ENCODE measurements at regions not wholly inside any gene's neighbourhood (a gene's known extent, or its start where the extent isn't known, plus 50 kb on each side); places are given as distances from the start of the nearest gene placed in this dataset.
"Not testable (repeated sequence)": the region's sequence is repeated elsewhere in the genome, so short reads cannot be mapped to it uniquely, and the experiment has no call there.

DNA sequence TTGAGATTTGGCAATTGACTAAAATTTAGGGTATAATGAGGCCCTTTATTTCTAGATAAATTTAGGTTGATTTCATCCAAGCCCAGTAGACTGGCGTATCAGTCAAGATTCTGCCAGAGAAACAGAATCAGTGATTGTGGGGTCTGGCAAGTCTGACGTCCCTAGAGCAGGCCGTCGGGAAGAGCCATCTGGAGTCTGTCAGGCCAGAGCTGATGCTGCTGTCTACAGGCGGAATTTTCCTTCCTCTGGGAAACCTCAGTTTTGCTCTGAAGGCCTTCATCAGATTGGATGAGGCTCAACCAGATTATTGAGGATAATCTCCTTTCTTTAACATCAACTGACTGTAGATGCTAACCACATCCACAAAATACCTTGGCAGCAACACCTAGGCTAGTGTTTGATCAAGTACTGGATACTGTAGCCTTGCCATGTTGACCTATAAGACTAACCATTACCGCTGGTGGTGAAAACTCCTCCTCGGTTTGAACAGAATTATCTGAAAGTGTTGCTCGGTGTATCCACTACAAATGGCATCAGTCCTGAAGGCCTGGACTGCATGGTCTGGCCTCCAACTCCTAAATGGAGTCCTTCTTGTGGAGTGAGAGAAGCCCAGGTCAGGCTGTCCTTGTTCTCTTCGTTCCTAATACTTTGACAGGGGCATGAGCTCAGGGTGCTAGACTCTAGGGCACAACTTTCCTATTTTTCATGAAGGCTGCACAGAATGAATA, 83.2 kb upstream of the ANKH start:
- no peak for DNase-seq (ENCODE audit: low read depth in 4 of 4, low spot score in 3 of 4)

DNA sequence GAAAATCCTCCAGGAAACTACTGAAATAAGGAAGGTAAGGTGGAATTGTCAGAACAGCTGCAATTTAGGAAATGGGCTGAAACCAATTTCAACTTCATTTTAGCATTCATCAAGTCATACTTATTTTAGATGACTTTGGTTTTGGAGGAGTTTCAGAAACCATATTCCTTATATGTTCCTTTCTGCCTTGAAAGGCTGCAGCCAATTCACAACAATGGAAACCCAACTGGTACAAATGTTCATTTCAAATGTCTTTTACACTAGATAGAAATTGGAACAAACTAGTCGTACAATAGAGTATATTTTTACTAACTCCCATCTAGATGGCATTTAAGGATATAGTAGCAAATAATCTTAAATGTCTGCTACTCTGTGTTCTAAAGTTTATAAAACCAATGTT, 82.6 kb upstream of the ANKH start:
- DNase-seq (ENCODE audit: low read depth in 4 of 4, low spot score in 3 of 4): no peak

DNA sequence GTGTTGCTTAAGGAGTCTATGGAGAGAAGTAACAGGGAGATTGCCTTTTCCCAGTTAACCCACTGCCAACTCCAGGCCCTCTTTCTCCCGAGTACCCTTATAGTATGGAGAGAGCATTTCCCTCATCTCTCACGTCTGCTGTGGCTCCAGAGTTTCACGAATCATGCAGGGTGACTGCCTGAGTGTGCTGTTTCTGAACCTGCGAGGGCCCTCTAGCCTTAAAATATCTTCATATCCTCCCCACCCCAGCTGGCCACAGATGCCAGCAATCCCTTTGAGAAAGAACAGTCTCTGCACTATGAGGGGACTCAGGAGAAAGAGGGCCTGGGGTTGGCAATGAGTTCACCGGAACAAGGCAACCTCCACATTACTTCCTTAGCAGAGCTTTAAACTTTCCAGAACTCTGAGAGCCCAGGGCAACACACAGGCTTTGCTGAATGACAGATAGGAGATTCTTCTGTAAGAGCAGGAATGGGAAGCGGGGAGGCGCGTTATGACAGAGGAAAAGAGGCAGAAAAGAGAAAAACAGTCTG, 81.6 kb upstream of the ANKH start:
- no peak for DNase-seq (ENCODE audit: low read depth in 4 of 4, low spot score in 3 of 4)

DNA sequence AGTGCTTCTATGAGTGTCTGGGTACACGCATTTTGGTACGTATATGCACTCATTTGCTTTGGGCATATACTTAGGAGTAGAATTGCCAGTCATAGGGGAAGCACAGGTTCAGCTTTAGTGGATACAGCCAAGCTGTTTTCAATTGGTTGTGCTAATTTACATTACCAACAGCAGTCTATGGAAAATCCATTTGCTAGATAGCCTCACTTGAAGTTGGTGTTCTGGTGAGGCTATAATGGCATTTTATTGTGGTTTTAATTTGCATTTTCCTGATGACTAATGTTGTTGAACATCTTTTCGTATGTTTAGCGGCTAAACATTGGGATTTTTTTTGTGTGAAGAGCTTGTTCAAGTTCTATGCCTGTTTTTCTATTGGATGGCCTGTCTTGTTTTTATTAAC, 76.8 kb upstream of the ANKH start:
- no peak for DNase-seq (ENCODE audit: low read depth in 4 of 4, low spot score in 3 of 4)

DNA sequence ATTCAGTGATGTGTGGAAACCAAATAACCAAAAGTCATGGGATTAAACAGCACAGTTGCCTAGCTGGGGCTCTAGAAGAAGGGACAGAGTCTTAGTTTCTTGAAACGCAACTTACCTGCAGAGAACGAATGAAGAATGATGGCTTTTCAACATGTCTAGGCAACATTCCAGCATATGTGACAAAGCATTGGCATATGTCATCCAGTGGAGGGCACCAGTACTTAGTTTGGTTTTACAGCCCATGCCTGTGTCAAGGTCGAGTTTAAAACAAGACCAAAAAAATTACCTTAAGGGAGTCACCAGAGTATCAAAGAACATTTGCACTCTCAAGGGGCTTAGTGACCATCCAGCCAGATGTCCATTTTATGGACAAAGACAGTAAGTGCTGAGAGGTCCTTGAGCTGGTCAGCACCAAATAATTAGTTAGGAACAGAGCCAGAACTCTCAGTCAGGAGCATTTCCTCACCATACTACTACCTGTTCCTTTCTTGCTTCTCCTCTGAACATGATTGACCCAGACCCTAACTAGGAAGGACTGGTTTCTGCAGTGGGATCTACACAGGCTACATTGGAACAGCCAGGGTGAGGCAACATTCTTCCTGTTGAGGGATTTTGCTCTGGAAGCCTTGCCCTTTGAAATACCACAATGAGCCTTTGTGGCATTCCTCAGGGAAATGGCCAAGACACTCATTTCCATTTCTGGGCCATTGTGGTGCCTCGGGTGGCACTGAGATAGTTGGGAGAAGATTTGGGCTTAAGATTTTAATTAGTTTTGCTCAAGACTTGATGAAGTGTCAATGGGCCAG, 75.4 kb upstream of the ANKH start:
- no peak for DNase-seq (ENCODE audit: low read depth in 4 of 4, low spot score in 3 of 4)

DNA sequence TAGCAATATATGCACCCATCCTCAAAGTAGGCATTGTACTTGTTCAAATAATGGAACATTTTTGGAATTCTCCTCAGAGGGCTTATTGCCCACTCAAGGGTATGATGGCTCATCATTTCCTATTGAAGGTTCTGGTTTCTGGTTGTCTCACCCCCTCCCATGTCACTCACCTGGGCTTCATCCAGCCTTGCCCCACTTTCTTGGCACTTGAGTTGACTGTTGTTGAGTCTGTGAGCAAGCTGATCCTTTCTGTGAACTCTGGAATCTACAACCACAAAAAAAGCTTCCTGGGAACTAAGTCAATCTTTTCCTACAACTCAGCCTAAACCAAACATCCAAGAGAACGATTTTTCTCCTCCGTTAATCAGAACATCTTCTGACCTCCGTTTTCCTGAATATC, 73.9 kb upstream of the ANKH start:
- DNase-seq (ENCODE audit: low read depth in 4 of 4, low spot score in 3 of 4): no peak

DNA sequence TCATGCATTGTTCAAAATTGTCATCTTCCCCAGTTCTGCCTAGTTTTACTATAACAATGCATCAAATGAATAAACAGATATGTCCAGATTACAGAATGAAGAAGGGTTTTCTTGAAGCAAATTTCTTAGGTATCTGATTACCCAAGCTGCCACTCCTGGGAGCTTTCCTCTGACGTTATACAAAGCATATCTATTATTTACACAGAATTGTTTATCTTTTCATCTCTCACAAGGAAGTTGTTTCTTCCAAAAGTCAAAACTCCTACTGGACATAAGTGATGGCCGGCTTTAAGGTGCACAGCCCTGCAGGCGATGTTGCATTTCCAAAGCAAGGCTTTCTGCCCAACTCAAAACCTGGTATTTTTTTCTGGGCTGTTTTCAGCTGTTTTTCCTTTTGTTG, 73.4 kb upstream of the ANKH start:
- no peak for DNase-seq (ENCODE audit: low read depth in 4 of 4, low spot score in 3 of 4)

DNA sequence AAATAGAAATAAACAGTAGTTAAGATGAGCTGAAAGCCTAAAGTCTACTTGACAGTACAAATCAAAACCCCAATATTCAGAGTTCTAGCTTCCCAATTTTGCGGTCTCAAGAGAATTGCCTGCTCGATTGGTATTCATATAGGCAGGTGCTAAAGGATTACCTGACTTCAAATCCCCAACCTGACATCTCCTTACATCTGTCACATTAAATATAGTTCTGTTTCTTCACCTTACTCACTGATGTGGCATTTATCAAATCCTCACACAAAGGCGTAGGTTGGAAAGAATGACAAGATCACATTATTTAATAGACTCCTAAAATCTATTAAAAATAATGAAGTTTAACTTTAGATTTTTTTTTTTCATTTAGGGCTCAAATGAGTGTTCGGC, 72.8 kb upstream of the ANKH start:
- DNase-seq (ENCODE audit: low read depth in 4 of 4, low spot score in 3 of 4): no peak

DNA sequence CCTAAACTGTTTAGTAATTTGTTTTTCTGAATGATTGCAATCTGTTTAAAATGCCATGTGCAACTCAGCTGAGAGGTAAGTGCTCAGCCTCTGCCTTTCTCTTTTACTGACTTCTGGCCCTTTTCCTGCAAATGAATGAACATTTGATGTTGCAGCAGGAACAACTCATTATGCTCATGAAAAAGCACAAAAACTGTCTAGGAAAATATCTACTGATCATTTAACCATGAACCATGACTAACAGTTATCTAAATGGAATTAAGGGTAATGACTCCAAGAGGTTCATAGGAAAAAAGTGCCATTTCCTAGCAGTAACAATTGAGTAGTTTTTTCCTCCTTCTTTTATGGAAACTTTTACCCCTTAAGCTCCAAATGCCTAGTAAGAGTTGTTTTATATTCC, 70.6 kb upstream of the ANKH start:
- no peak for DNase-seq (ENCODE audit: low read depth in 4 of 4, low spot score in 3 of 4)

DNA sequence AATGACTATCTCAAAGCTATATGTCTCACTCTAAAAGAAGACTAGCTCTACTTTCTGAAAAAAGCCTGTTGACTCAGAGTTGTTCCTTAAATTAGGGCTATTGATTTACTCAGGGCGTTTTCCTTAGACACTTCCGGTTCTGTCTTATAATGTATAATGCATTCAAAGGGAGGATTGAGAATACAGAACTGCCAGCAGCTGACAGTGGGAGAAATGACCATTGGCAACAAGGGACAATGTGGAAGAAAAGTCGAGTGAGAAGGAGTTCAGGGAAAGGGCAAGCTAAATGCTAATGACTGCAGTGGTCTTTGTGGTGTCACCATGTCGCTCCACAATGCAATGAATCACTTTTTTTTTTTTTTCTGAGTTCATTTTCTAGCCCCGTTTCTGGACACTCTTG, 65.7 kb upstream of the ANKH start:
- DNase-seq (ENCODE audit: low read depth in 4 of 4, low spot score in 3 of 4): no peak

DNA sequence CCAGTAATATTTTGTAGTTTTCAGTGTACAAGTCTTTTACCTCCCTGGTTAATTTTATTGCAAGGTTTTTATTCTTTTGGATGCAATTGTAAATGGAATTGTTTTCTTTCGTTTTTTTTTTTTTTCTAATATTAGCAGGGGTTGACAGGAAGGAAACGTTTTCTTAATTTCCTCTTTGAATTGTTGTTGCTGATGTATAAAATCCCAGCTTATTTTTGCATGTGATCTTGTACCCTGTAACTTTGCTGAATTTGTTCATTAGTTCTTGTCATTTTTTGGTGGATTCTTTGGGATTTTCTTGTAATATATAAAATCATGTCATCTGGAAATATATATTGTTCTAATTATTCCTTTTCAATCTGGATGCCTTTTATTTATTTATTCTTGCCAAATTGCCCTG, 65.0 kb upstream of the ANKH start:
- no peak for DNase-seq (ENCODE audit: low read depth in 4 of 4, low spot score in 3 of 4)

DNA sequence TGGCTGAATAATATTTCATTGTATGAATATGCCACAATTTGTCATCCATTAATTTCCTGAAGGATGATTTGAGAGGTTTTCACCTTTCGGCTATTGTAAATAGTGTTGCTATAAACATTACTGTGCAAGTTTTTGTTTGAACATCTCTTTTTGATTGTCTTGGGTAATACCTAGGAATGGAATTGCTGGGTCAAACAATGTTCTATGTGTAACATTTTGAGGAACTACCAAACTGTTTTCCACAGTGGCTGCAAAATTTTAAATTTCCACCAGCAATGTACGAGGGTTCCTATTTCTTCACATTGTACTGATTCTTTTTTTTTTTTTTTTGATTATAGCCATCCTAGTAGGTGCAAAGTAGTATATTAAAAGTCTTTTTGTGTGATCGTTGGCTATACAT, 63.8 kb upstream of the ANKH start:
- no peak for DNase-seq (ENCODE audit: low read depth in 4 of 4, low spot score in 3 of 4)

DNA sequence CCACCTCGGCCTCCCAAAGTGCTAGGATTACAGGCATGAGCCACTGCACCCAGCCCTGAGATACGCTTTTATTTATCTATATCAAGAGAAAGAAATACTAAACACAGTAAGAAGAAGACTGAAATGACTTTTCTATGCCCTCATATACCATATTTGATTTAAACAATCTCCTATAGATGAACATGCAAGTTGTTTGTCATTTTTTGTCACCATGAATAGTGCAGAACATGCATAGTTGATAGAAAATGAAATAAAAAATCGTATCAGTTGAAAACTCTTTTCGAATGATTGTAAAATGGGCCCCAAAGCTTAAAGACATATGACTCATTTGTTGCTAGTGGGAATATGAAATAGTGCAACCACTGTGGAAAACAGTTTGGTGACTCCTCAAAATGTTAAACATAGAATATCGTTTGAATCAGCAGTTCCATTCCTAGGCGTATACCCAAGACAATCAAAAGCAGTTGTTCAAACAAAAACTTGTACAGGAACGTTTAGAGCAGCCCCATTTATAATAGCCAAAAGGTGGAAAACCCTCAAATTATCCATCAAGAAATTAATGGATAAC, 61.4 kb upstream of the ANKH start:
- DNase-seq (ENCODE audit: low read depth in 4 of 4, low spot score in 3 of 4): no peak

DNA sequence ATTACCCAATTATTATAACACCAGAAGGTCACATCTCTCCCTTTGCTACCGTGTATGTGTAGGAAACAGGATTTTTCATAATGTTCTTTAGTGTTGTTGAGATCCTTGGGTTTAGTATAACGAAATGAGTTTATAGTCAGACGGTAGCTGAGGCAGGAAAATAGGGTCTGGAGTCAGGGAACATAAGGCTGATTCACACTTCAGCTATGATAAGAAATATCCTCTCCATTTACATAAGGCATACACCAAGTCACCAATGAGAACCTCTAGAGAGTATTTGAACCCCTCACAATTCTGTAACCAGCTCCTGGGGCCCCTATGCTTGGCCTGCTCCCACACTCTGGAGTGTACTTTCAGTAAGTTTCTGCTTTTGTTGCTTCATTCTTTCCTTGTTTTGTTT, 58.9 kb upstream of the ANKH start:
- no peak for DNase-seq (ENCODE audit: low read depth in 4 of 4, low spot score in 3 of 4)

DNA sequence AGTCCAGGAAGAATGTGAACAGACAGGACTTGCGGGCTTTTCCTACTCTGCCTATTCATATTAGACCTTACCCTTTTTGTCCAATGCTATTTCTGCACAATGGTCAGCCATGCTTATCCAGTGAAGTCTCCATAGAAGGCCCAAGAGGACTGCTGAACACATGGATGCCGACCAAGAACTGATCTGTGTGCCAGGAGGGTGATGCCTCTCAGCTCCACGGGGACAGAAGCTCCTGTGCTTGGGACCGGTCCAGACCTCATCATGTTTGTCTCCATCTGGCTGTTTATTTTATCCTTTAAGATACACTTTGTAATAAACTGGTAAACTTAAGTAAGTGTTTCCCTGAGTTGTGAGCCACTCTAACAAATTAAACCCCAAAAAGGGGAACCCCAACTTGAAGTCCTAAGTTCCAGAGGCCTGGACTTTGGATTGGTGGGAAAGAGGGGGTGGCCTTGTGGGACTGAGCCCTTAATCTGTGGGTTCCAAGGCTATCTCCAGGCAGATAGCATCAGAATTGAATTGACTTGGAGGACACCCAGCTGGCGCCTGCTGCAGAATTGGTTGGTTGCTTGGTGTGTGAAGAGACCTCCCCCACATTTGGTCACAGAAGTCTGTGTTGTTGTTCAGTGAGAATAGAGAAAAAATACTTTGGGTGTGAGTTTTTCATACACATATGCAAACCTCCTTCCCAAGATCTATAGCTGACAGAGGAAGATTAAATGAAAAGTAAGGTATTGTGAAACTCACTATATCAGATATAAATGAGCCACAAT, 57.9 kb upstream of the ANKH start:
- DNase-seq (ENCODE audit: low read depth in 4 of 4, low spot score in 3 of 4): no peak

DNA sequence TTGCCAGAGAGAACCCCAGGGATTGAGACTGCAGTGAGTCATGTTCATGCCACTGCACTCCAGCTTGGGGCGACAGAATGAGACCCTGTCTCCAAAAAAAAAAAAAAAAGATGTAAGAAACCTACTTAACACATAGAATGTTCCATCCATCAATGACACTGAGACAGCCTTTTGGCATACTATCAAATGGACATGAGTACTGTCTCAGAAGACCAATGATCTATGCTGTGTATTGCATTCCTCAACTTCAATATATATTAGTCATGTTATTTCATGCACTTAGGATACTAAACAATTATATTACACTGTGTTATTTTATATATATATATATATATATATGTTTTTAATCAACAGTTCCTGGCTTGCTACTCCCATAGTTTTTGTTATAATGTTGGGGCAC, 57.1 kb upstream of the ANKH start:
- no peak for DNase-seq (ENCODE audit: low read depth in 4 of 4, low spot score in 3 of 4)

DNA sequence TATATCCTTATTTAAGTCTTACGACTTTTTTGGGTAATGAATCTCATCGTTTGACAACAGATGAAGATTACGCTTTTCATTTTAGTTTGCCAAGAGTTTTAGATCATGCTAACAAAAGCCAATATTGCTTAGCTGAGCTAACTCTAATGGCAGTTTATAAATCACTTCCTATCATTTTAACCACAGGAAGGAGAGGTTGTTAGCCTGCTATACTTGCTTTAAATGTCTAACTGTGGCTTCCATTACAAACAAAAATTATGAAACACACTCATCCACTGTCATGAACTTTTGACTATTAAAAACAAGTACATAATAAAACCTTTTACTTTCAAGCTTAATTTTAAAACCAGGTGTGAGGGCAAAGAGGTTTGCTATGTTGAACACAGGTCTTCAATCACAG, 53.7 kb upstream of the ANKH start:
- DNase-seq (ENCODE audit: low read depth in 4 of 4, low spot score in 3 of 4): no peak

DNA sequence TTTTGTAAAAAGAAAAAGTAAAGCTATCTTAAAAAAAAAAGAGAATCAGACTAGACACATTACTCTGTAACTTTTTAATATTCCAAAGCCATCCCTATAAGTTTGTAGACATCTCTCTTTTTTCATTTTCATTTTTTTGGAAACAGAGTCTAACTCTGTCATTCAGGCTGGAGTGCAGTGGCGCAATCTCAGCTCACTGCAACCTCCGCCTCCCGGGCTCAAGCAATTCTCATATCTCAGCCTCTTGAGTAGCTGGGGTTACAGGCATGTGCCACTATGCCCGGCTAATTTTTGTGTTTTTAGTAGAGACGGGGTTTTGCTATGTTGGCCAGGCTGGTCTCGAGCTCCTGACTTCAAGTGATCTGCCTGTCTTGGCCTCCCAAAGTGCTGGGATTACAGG, 51.4 kb upstream of the ANKH start:
- DNase-seq (ENCODE audit: low read depth in 4 of 4, low spot score in 3 of 4): not testable (repeated sequence)

DNA sequence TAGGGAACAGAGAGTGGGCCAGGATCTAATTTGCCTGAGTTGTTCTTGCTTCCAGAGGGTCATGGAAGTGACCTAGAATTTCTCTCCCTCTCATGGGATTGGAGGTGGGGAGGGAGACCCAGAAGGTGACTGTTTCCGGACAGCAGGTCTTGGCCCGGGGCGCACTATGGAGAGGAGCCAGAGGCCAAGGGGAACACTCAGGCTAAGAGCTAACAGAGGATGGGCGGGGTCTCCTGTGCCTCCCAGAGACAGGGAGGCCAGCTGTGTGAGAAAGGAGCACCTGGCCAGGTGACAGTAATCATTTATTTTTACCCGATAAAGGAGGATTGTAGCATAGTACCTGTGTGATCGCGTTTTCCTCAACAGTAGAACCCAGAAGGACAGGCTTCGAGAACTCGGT, 50.9 kb upstream of the ANKH start:
- no peak for DNase-seq (ENCODE audit: low read depth in 4 of 4, low spot score in 3 of 4)
